Small intestine (tissue), 7 donors: ENCODE measurements at regions not wholly inside any gene's neighbourhood (a gene's known extent, or its start where the extent isn't known, plus 50 kb on each side); places are given as distances from the start of the nearest gene placed in this dataset.
"Not testable (repeated sequence)": the region's sequence is repeated elsewhere in the genome, so short reads cannot be mapped to it uniquely, and the experiment has no call there.

Source experiments
- DNase-seq, 2 donors: peaks; one replicate each; pipeline versions ENCODE4 v3.0.0 to v3.0.0-alpha.2; 2013
- FAIRE-seq: peaks from 2 replicates; lab custom pipeline; 2012; peaks lifted over from hg19 to GRCh38; lab: Jason Lieb, UNC
- H3K27ac ChIP-seq, 3 donors: one replicate each; pipeline ENCODE4 v1.5.1; 2013; ENCODE audit warnings: low read length in 2 of 3, mild to moderate bottlenecking in 2 of 3, control low read depth in 1 of 3, inconsistent platforms in 1 of 3, low read depth in 1 of 3, moderate library complexity in 1 of 3
- H3K27me3 ChIP-seq, 3 donors: one replicate each; pipeline ENCODE4 v1.6.1; 2013; ENCODE audit warnings: low read length in 3 of 3, inconsistent platforms in 1 of 3; ENCODE audit not compliant: control insufficient read depth in 3 of 3, insufficient read depth in 3 of 3
- H3K36me3 ChIP-seq, 3 donors: one replicate each; pipeline ENCODE4 v1.6.1; 2013; ENCODE audit warnings: low read length in 3 of 3, inconsistent platforms in 1 of 3, low read depth in 1 of 3, mild to moderate bottlenecking in 1 of 3, moderate library complexity in 1 of 3; ENCODE audit not compliant: control insufficient read depth in 3 of 3, insufficient read depth in 2 of 3
- H3K4me1 ChIP-seq, 3 donors: one replicate each; pipeline ENCODE4 v1.6.1; 2013; ENCODE audit warnings: low read length in 2 of 3, inconsistent platforms in 1 of 3, low read depth in 1 of 3, mild to moderate bottlenecking in 1 of 3, moderate library complexity in 1 of 3; ENCODE audit not compliant: control insufficient read depth in 3 of 3, insufficient read depth in 2 of 3
- H3K4me3 ChIP-seq, 3 donors: one replicate each; pipeline ENCODE4 v1.5.1; 2013; ENCODE audit warnings: low read length in 3 of 3, control low read depth in 1 of 3, inconsistent platforms in 1 of 3, low read depth in 1 of 3, mild to moderate bottlenecking in 1 of 3, moderate library complexity in 1 of 3
- H3K9me3 ChIP-seq, 2 donors: one replicate each; pipeline ENCODE4 v1.6.1; 2013; ENCODE audit warnings: low read depth in 1 of 2, low read length in 1 of 2; ENCODE audit not compliant: control insufficient read depth in 2 of 2, insufficient read depth in 1 of 2
- WGBS, 3 donors: extraction: QIAGEN DNeasy Blood & Tissue Kit; methylation state at CpG; one replicate each; pipeline ENCODE4 v1.1.7; 2013; 5-methylcytosine and 5-hydroxymethylcytosine counted together
- donor health status: healthy with polysubstance abuse.
- donor health status: control.
- donor health status: control.
- donor health status: Bipolar disorder and iron deficiency.
- donor health status: healthy.

DNA sequence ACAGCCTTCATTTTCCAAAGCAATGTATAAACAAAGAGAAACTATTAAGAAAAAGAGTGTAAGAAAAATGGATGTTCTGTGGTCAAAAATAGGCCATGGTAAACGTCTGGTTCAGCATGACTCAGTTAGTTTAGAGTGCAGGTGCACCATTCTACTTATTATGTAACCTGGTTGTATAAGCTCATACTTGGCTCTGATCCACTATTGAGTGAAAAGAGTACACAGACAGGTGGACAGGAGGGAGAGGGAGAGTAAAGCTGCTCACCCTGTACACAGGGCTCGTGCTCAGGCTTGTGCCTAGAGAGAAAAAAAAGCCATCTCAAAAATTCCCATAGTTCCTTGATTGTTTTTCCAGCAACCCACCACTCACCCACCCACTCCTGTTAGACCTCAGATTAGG is 85.8 kb upstream of the ZNF91 start:
- Histone ChIP-seq H3K27me3 (no peaks in the 10 kb centered on the region), H3K4me1 (no peaks in the 10 kb centered on the region), H3K36me3 (no peaks in the 10 kb centered on the region), H3K9me3 (peaks cover 0 to 3% of the 10 kb centered on the region in 2 donors), H3K27ac (no peak overlapping the region), H3K4me3 (no peak overlapping the region)
- WGBS, 3 donors: 0 to 14% (median 5%) methylated on average over 2 of the region's 2 CpGs
- DNase-seq (peak in 1 of 2 donors; percentile 25), FAIRE-seq (no peak)

DNA sequence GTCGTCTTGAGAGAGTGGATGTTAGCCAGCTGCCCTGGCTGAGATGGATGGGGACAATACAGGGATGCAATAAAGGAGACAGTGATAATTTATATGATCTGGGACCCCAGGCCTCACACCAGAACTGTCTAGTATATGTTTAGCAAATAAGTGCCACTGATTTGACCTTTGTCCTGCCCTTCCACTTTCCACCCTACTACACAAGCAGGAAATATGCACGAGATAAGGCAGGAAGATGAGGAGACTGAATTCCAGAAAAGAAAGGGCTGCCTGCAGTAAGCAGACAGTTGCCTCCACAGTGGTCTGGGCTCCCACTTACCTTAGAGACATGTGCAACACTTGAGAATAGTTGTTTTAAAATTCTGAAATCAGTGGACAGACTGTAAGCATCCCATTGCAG is 80.2 kb upstream of the ZNF91 start:
- Histone ChIP-seq H3K4me1 (no peaks in the 10 kb centered on the region), H3K27me3 (peaks cover 0 to 6% (median 0%) of the 10 kb centered on the region in 3 donors), H3K36me3 (no peaks in the 10 kb centered on the region), H3K4me3 (no peak overlapping the region), H3K9me3 (peaks cover 3 to 4% of the 10 kb centered on the region in 2 donors), H3K27ac (no peak overlapping the region)
- DNase-seq (no peak), FAIRE-seq (no peak)
- WGBS, 3 donors: 32 to 45% (median 42%) methylated on average over 2 of the region's 2 CpGs

DNA sequence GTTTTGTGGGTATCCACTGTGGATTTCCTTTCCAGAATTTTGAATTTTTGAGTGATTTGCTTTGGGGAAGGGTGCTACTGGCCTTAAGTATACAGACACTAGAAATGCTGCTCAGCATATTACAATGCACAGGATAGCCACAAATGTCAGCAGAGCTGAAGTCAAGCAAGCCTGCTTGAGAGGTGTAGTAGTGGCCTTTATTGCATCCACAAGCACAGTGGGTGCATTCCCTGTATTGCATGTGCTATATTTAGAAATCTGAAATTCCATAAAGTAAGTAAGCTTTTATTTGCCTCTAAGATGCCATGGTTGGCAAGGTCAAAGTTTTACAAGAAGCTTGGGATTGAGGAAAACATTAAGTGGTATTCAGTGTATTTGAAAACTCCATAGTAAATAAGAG is 79.5 kb upstream of the ZNF91 start:
- Histone ChIP-seq H3K4me3 (no peak overlapping the region), H3K4me1 (no peaks in the 10 kb centered on the region), H3K9me3 (peaks cover 3 to 4% of the 10 kb centered on the region in 2 donors), H3K27me3 (peaks cover 0 to 6% (median 0%) of the 10 kb centered on the region in 3 donors), H3K36me3 (no peaks in the 10 kb centered on the region), H3K27ac (no peak overlapping the region)
- DNase-seq (no peak), FAIRE-seq (no peak)

DNA sequence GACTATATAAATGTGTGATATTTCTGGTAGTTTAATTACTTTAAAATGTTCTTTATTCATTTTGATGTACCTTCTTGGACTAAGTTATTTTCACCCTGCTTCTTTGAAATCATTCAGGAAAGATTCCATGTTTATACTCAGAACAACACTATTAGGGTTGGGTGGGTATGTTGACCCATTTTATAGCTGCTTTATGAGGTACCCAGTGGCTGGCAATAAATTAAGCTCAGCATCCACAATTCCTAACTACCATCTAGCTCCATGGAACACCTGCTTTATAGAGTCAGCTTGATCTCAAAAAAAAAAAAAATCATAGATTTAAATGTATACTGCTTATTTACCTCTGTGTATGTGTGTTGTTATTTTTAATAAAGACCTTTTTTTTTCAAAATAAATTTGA is 78.9 kb upstream of the ZNF91 start:
- no peak for FAIRE-seq
- Histone ChIP-seq H3K9me3 (peaks cover 3 to 4% of the 10 kb centered on the region in 2 donors), H3K4me3 (no peak overlapping the region), H3K36me3 (no peaks in the 10 kb centered on the region), H3K27ac (no peak overlapping the region), H3K27me3 (peaks cover 0 to 6% (median 0%) of the 10 kb centered on the region in 3 donors), H3K4me1 (no peaks in the 10 kb centered on the region)
- DNase-seq: no peak

DNA sequence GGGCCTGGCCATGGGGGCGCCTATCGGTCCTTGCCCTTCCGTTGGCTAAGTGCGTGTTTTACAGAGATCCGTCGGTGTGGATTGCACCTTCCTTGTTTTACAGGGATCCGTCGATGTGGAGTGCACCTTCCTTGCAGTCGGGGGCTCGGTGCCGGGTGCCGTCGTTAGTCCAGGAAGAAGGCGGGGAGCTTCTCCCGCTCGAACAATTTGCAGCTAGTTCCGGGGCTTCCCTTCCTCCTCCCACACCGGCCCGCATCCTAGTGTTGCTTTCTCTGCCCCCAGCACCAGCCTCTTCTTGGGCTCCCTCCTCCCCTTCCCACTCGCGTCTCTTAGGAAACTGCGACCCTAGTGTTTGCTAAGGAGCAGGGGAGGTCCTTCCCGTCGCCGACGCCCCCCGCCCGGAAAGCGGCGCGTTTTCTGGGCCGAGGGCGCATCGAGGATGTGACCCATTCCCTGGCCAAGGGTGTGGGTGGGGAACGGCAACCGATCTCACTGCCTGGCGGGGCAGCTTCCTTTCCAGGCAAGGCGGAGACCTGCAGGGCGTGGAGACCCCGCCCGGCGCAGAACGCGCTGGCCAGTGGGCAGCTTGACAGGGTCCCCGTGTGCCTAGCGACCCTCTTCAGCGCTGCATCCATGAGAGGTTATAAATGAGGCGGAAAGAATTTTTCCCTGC is 75.7 kb upstream of the ZNF91 start:
- DNase-seq (peak in 1 of 2 donors; percentile 38), FAIRE-seq (no peak)
- Histone ChIP-seq H3K9me3 (peaks cover 3 to 4% of the 10 kb centered on the region in 2 donors), H3K27me3 (peaks cover 0 to 6% (median 0%) of the 10 kb centered on the region in 3 donors), H3K4me1 (no peaks in the 10 kb centered on the region), H3K36me3 (no peaks in the 10 kb centered on the region), H3K4me3 (peak overlapping the region in 1 of 3 donors; percentile 18), H3K27ac (no peak overlapping the region)
- 12 to 28% (median 24%) methylated on average over 48 of the region's 48 CpGs for WGBS, 3 donors

DNA sequence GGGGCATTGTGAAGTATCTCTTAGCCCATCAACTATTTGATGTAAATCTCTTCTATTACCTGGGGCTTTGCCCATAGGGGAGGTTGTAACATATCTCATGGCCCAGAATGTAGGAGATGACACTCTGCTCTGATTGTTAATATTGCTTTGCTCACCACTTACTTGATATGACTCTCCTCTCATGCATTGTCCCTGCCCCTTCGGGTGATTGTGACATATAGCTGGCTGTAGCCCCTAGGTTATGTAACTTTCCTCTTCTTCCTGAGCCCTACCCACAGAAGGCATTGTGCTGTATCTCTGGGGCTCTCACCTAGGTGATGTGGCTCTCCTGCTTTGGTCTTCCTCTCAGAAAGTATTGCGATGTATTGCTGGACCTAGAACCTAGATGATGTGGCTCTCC is 69.1 kb upstream of the ZNF91 start:
- not testable (repeated sequence) for H3K4me1 ChIP-seq, FAIRE-seq, H3K27ac ChIP-seq, DNase-seq, H3K4me3 ChIP-seq, H3K27me3 ChIP-seq, H3K36me3 ChIP-seq
- H3K9me3 ChIP-seq: peaks cover 0 to 10% of the 10 kb centered on the region in 2 donors
- 90 to 98% (median 96%) methylated on average over 2 of the region's 2 CpGs for WGBS, 3 donors

DNA sequence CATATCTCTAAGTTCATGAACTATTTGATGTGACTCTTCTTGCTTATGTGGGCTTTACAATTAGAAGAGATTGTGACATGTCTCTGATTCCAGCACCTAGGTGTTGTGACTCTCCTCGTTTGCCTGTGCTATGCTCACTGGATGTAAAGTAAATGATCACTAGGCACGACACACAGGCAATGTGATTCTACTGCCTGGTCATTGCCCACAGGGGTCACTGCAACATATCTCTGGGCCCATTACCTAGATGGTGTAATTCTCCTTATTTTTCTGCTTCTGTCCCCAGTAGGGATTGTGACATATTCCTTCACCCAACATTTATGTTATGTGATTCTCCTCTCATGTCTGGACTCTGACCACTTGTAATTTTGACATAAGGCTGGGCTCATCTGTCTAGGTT is 65.8 kb upstream of the ZNF91 start:
- H3K27ac ChIP-seq: no peak overlapping the region
- FAIRE-seq (no peak), DNase-seq (no peak)
- 46 to 60% (median 46%) methylated on average over 2 of the region's 2 CpGs for WGBS, 3 donors
- peaks cover 0 to 13% of the 10 kb centered on the region in 2 donors for H3K9me3 ChIP-seq
- no peak overlapping the region for H3K4me3 ChIP-seq
- H3K4me1 ChIP-seq: no peaks in the 10 kb centered on the region
- H3K36me3 ChIP-seq: no peaks in the 10 kb centered on the region
- no peaks in the 10 kb centered on the region for H3K27me3 ChIP-seq

DNA sequence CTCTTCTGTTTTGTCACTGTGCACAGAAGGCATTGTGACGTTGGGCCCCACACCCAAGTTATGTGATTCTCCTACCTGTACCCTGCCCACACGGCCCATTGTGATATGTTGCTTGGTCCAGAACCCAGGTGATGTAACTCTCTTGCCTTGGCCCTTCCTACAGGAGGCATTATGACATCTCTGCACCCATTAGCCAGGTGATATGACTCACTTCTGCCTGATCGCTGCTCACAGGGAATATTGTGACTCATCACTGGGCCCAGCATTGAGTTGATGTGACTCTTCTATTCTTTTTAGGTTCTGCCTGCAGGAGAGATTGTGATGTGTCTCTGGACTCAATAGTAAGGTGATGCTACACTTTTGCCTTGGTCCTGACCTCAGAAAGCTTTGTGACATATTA is 65.4 kb upstream of the ZNF91 start:
- H3K27ac ChIP-seq: no peak overlapping the region
- no peak for FAIRE-seq
- H3K9me3 ChIP-seq: peaks cover 0 to 10% of the 10 kb centered on the region in 2 donors
- 62 to 76% (median 70%) methylated on average over 3 of the region's 3 CpGs for WGBS, 3 donors
- no peaks in the 10 kb centered on the region for H3K27me3 ChIP-seq
- H3K4me3 ChIP-seq: no peak overlapping the region
- DNase-seq: no peak
- no peaks in the 10 kb centered on the region for H3K4me1 ChIP-seq
- H3K36me3 ChIP-seq: no peaks in the 10 kb centered on the region
